ENCODE measurements at regions not wholly inside any gene's neighbourhood (a gene's known extent, or its start where the extent isn't known, plus 50 kb on each side); places are given as distances from the start of the nearest gene placed in this dataset.

DNA sequence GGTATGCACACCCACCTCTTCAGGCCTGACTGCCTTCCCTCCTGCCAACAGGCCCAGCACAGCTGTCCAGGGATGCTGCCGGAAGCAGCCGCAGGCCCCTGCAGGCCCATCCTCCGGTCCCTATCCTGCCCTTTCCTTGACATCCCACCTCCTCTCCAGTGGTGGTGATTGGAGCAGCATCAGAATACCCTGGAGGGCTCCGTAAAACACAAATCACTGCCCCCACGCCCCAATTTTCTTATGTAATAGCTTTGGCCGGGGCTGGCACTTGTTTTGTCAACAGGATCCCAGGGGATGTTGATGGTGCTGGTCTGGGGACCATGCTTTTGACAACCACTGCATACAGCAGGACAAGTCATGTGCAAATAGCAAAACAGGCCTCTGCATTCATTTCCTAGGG is 274.5 kb downstream of the GADD45G start:
- Mint-ChIP-seq H3K27ac (no peak overlapping the region), H3K27me3 (ENCODE audit: insufficient read depth) (no peaks in the 10 kb centered on the region), H3K4me3 (no peak overlapping the region), H3K36me3 (ENCODE audit: low read depth) (no peaks in the 10 kb centered on the region), H3K9me3 (no peaks in the 10 kb centered on the region), H3K4me1 (peaks cover 1% of the 10 kb centered on the region)
- H3K27me3 ChIP-seq (ENCODE audit: control insufficient read depth, insufficient read depth, low read length, poor library complexity, severe bottlenecking), result no peaks in the 10 kb centered on the region
- H3K4me1 ChIP-seq (ENCODE audit: control insufficient read depth, insufficient read depth, low read length), result no peaks in the 10 kb centered on the region
- WGBS, 2 experiments (ENCODE audit: insufficient coverage in 1 of 2, insufficient read length in 1 of 2), result 83 to 88% methylated on average over 3 to 6 of the region's 6 CpGs
- no peaks in the 10 kb centered on the region for H3K9me3 ChIP-seq (ENCODE audit: control insufficient read depth, low read length)
- DNase-seq, result peak; percentile 29
- H3K9ac ChIP-seq (ENCODE audit: extremely low read depth, low read length, poor library complexity, severe bottlenecking), result no peak overlapping the region
- no peak overlapping the region for H3K27ac ChIP-seq (ENCODE audit: low read depth, low read length)
- no peaks in the 10 kb centered on the region for H3K36me3 ChIP-seq (ENCODE audit: control insufficient read depth, insufficient read depth, low read length)
- no peak overlapping the region for H3K4me3 ChIP-seq (ENCODE audit: low read length)
- TF ChIP-seq, protein P1, sequence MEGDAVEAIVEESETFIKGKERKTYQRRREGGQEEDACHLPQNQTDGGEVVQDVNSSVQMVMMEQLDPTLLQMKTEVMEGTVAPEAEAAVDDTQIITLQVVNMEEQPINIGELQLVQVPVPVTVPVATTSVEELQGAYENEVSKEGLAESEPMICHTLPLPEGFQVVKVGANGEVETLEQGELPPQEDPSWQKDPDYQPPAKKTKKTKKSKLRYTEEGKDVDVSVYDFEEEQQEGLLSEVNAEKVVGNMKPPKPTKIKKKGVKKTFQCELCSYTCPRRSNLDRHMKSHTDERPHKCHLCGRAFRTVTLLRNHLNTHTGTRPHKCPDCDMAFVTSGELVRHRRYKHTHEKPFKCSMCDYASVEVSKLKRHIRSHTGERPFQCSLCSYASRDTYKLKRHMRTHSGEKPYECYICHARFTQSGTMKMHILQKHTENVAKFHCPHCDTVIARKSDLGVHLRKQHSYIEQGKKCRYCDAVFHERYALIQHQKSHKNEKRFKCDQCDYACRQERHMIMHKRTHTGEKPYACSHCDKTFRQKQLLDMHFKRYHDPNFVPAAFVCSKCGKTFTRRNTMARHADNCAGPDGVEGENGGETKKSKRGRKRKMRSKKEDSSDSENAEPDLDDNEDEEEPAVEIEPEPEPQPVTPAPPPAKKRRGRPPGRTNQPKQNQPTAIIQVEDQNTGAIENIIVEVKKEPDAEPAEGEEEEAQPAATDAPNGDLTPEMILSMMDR (conservative IDR thresholded peaks at IDR 0.05), result no peak

DNA sequence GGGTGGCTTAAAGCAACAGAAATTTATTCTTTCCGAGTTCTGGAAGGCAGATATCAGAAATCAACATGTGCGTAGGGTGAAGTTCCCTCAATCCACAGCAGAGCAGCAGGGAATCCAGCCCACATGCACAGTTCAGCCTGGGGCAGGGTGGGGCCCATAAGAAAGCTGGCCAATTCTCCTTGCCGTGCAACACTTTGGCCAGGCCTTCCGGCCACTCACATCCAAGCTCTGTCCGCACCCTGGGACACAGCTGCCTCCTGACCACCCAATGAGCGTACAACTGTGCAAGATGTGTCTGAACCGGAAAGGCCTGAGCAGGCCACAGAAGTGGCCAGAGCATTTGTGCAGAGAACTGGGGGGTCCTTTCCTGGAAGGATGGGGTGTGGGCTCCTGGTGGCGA is 274.9 kb downstream of the GADD45G start:
- WGBS, 2 experiments (ENCODE audit: insufficient coverage in 1 of 2, insufficient read length in 1 of 2), result 78 to 94% methylated on average over 3 to 8 of the region's 8 CpGs
- Histone ChIP-seq H3K9me3 (ENCODE audit: control insufficient read depth, low read length) (no peaks in the 10 kb centered on the region), H3K4me3 (ENCODE audit: low read length) (no peak overlapping the region), H3K36me3 (ENCODE audit: control insufficient read depth, insufficient read depth, low read length) (no peaks in the 10 kb centered on the region), H3K27me3 (ENCODE audit: control insufficient read depth, insufficient read depth, low read length, poor library complexity, severe bottlenecking) (no peaks in the 10 kb centered on the region), H3K9ac (ENCODE audit: extremely low read depth, low read length, poor library complexity, severe bottlenecking) (no peak overlapping the region), H3K27ac (ENCODE audit: low read depth, low read length) (no peak overlapping the region), H3K4me1 (ENCODE audit: control insufficient read depth, insufficient read depth, low read length) (no peaks in the 10 kb centered on the region)
- Mint-ChIP-seq H3K4me1 (peaks cover 1% of the 10 kb centered on the region), H3K27me3 (ENCODE audit: insufficient read depth) (no peaks in the 10 kb centered on the region), H3K27ac (no peak overlapping the region), H3K4me3 (no peak overlapping the region), H3K36me3 (ENCODE audit: low read depth) (no peaks in the 10 kb centered on the region), H3K9me3 (no peaks in the 10 kb centered on the region)
- DNase-seq, result peak; percentile 26
- TF ChIP-seq, protein P1 (conservative IDR thresholded peaks at IDR 0.05), result no peak

DNA sequence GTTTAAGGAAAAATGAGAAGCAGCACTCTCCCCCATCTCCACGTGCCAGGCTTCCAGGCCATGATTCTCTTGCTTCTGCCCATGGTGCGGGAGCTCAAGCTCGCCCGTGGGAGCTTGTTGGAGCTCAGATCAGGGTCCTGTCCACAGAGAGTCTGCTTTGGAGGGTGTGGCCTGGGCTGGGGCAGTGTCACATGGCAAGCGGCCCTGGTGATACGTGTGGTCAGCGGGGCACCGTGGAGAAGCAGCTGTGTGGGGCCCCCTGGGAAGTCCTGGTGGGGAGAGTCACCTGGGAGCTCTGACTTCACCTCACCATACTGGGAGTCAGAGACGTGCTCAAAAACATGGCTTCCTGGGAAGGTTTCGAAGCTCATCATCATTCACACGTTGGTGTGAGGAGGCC is 275.3 kb downstream of the GADD45G start:
- Histone ChIP-seq H3K36me3 (ENCODE audit: control insufficient read depth, insufficient read depth, low read length) (no peaks in the 10 kb centered on the region), H3K4me1 (ENCODE audit: control insufficient read depth, insufficient read depth, low read length) (no peaks in the 10 kb centered on the region), H3K9me3 (ENCODE audit: control insufficient read depth, low read length) (no peaks in the 10 kb centered on the region), H3K27ac (ENCODE audit: low read depth, low read length) (no peak overlapping the region), H3K4me3 (ENCODE audit: low read length) (no peak overlapping the region), H3K27me3 (ENCODE audit: control insufficient read depth, insufficient read depth, low read length, poor library complexity, severe bottlenecking) (no peaks in the 10 kb centered on the region), H3K9ac (ENCODE audit: extremely low read depth, low read length, poor library complexity, severe bottlenecking) (no peak overlapping the region)
- H3K4me3 Mint-ChIP-seq, result no peak overlapping the region
- no peaks in the 10 kb centered on the region for H3K36me3 Mint-ChIP-seq (ENCODE audit: low read depth)
- DNase-seq, result no peak
- peaks cover 1% of the 10 kb centered on the region for H3K4me1 Mint-ChIP-seq
- H3K9me3 Mint-ChIP-seq, result no peaks in the 10 kb centered on the region
- WGBS, 2 experiments (ENCODE audit: insufficient coverage in 1 of 2, insufficient read length in 1 of 2), result 92 to 95% methylated on average over 4 to 11 of the region's 11 CpGs
- H3K27me3 Mint-ChIP-seq (ENCODE audit: insufficient read depth), result no peaks in the 10 kb centered on the region
- no peak overlapping the region for H3K27ac Mint-ChIP-seq
- TF ChIP-seq, protein P1 (conservative IDR thresholded peaks at IDR 0.05), result no peak

Measured in endodermal cell (in vitro differentiated cells).